IMR-90 (cell line): ENCODE measurements at regions not wholly inside any gene's neighbourhood (a gene's known extent, or its start where the extent isn't known, plus 50 kb on each side); places are given as distances from the start of the nearest gene placed in this dataset.

Experiments used
- ATAC-seq: fragments of 200-7000 bp; cut with Tn5 transposase; 2 replicates; pipeline ENCODE4 v1.9.1; 2020; ENCODE audit warnings: low read depth, mild to moderate bottlenecking, moderate library complexity
- BruUV-seq: library from RNA; stranded (reverse); fragments of 400-500 nt; replicated peaks from 2 replicates; lab custom pipeline; 2021; lab: Mats Ljungman, UMichigan
- CTCF ChIA-PET: fragments of 300-600 bp; formaldehyde crosslinking; extraction: SDS; loops from one replicate; lab custom pipeline; 2021; ENCODE audit warnings: antibody characterized with exemption; lab: Yijun Ruan, JAX
- POLR2A ChIA-PET: fragments of 300-600 bp; sonication (Branson Sonifier 250); formaldehyde crosslinking; loops from one replicate; lab custom pipeline; 2022; ENCODE audit warnings: antibody characterized with exemption; ENCODE audit not compliant: unreplicated experiment; lab: Charles Lee
- DNase-seq: peaks from one replicate; pipeline ENCODE4 v3.0.0; 2013
- H2AFZ ChIP-seq: replicated peaks from 2 replicates; pipeline ENCODE3; 2013; ENCODE audit warnings: low read length, mild to moderate bottlenecking; ENCODE audit not compliant: poor library complexity
- H2AK5ac ChIP-seq: 2 replicates; pipeline ENCODE4 v1.6.1; 2013; ENCODE audit warnings: low read depth, low read length, inconsistent platforms
- H2AK9ac ChIP-seq: replicated peaks from 2 replicates; pipeline ENCODE3; 2013; ENCODE audit warnings: mild to moderate bottlenecking, low read depth, low read length, moderate library complexity; ENCODE audit not compliant: poor library complexity
- H2BK120ac ChIP-seq: 2 replicates; pipeline ENCODE4 v1.6.1; 2013; ENCODE audit warnings: low read depth, low read length, inconsistent platforms
- H2BK15ac ChIP-seq: 3 replicates; pipeline ENCODE4 v1.6.1; 2013; ENCODE audit warnings: low read depth, low read length, inconsistent platforms
- H2BK20ac ChIP-seq: 2 replicates; pipeline ENCODE4 v1.6.1; 2013; ENCODE audit warnings: low read depth, mild to moderate bottlenecking, inconsistent platforms, low read length, moderate library complexity
- H2BK5ac ChIP-seq: 2 replicates; pipeline ENCODE4 v1.6.1; 2013; ENCODE audit warnings: mild to moderate bottlenecking, low read depth, low read length, inconsistent platforms; ENCODE audit not compliant: poor library complexity, severe bottlenecking
- H3K14ac ChIP-seq: replicated peaks from 2 replicates; pipeline ENCODE4 v1.6.1; 2013; ENCODE audit warnings: low read depth, low read length, inconsistent platforms
- H3K18ac ChIP-seq: 2 replicates; pipeline ENCODE4 v1.6.1; 2013; ENCODE audit warnings: low read depth, low read length, control low read depth
- H3K23ac ChIP-seq: 2 replicates; pipeline ENCODE4 v1.6.1; 2013; ENCODE audit warnings: low read depth, low read length, inconsistent platforms
- H3K27ac ChIP-seq: 2 replicates; pipeline ENCODE4 v1.5.1; 2013; ENCODE audit warnings: mild to moderate bottlenecking, control low read depth, low read length; ENCODE audit not compliant: insufficient read depth
- H3K27me3 ChIP-seq: 2 replicates; pipeline ENCODE4 v1.6.1; 2013; ENCODE audit warnings: low read length; ENCODE audit not compliant: control insufficient read depth, insufficient read depth
- H3K36me3 ChIP-seq: 2 replicates; pipeline ENCODE4 v1.6.1; 2013; ENCODE audit warnings: low read length, mixed read lengths; ENCODE audit not compliant: control insufficient read depth, insufficient read depth
- H3K4ac ChIP-seq: 2 replicates; pipeline ENCODE4 v1.6.1; 2013; ENCODE audit warnings: low read depth, low read length, inconsistent platforms
- H3K4me1 ChIP-seq: 2 replicates; pipeline ENCODE4 v1.6.1; 2013; ENCODE audit warnings: low read length, mixed read lengths; ENCODE audit not compliant: control insufficient read depth, insufficient read depth
- H3K4me2 ChIP-seq: 2 replicates; pipeline ENCODE4 v1.6.1; 2013; ENCODE audit warnings: low read depth, mild to moderate bottlenecking, control low read depth, low read length, moderate library complexity
- H3K4me3 ChIP-seq: 2 replicates; pipeline ENCODE4 v1.5.1; 2013; ENCODE audit warnings: low read depth, mild to moderate bottlenecking, control low read depth, low read length, moderate library complexity; ENCODE audit not compliant: insufficient read depth
- H3K56ac ChIP-seq: 2 replicates; pipeline ENCODE4 v1.6.1; 2013; ENCODE audit warnings: low read length, inconsistent platforms; ENCODE audit not compliant: insufficient read depth; ENCODE audit errors: extremely low read depth
- H3K79me1 ChIP-seq, 2 experiments: 2 replicates each; pipeline ENCODE4 v1.6.1; 2013; ENCODE audit warnings: low read length in 2 of 2, inconsistent platforms in 1 of 2, low read depth in 1 of 2
- H3K9ac ChIP-seq: 2 replicates; pipeline ENCODE4 v1.6.1; 2013; ENCODE audit warnings: low read depth, low read length, control low read depth
- H3K9me1 ChIP-seq: 2 replicates; pipeline ENCODE4 v1.6.1; 2013; ENCODE audit warnings: low read length, inconsistent platforms; ENCODE audit not compliant: insufficient read depth
- H3K9me3 ChIP-seq: 2 replicates; pipeline ENCODE4 v1.6.1; 2013; ENCODE audit warnings: low read length; ENCODE audit not compliant: control insufficient read depth, insufficient read depth
- H4K20me1 ChIP-seq: 2 replicates; pipeline ENCODE4 v1.6.1; 2013; ENCODE audit warnings: low read length, inconsistent platforms; ENCODE audit not compliant: insufficient read depth
- H4K5ac ChIP-seq: 2 replicates; pipeline ENCODE4 v1.6.1; 2013; ENCODE audit warnings: mild to moderate bottlenecking, low read depth, low read length, control low read depth
- H4K8ac ChIP-seq, 2 experiments: 2 replicates each; pipeline ENCODE4 v1.6.1; 2013; ENCODE audit warnings: low read depth in 2 of 2, low read length in 2 of 2, control low read depth in 1 of 2, inconsistent platforms in 1 of 2
- H4K91ac ChIP-seq: 2 replicates; pipeline ENCODE4 v1.6.1; 2013; ENCODE audit warnings: low read depth, low read length, inconsistent platforms; ENCODE audit not compliant: insufficient read depth
- CEBPB ChIP-seq: IDR thresholded peaks from 2 replicates; pipeline ENCODE4 v1.6.1; 2012; ENCODE audit warnings: low read depth, low read length, improper control_type of control experiment
- MXI1 ChIP-seq: IDR thresholded peaks from 2 replicates; pipeline ENCODE4 v1.6.1; 2012; ENCODE audit warnings: low read depth, mild to moderate bottlenecking, low read length, moderate library complexity, borderline replicate concordance
- WGBS, 2 experiments: methylation state at CpG; one replicate each; pipeline versions ENCODE4 v1.1.5 to v1.1.7; 2013; ENCODE audit warnings: missing lambda C conversion rate in 2 of 2; ENCODE audit not compliant: insufficient read length in 1 of 2; ENCODE audit errors: extremely low coverage in 2 of 2; 5-methylcytosine and 5-hydroxymethylcytosine counted together
- dilution Hi-C: fragments of 300-500 bp; cut with HindIII; formaldehyde crosslinking; loops from one replicate; pipeline ENCODE4 v1.14.3; 2018; ENCODE audit warnings: low sequenced_read_pairs; ENCODE audit not compliant: unreplicated experiment
- in situ Hi-C: fragments of 300-500 bp; cut with MboI; formaldehyde crosslinking; loops from 3 replicates; pipeline ENCODE4 v1.14.3; 2019; ENCODE audit warnings: low sequenced_read_pairs, inconsistent platforms, mixed read lengths
- intact Hi-C: fragments of 100-400 bp; cut with micrococcal nuclease; formaldehyde crosslinking; loops from 2 replicates; pipeline ENCODE4 v1.10.0; 2022
- TF ChIP-seq, protein P1 (sequence below): conservative IDR thresholded peaks from 2 replicates; pipeline ENCODE4 v1.5.1; 2012; ENCODE audit warnings: mild to moderate bottlenecking, low read depth, low read length, improper control_type of control experiment

DNA sequence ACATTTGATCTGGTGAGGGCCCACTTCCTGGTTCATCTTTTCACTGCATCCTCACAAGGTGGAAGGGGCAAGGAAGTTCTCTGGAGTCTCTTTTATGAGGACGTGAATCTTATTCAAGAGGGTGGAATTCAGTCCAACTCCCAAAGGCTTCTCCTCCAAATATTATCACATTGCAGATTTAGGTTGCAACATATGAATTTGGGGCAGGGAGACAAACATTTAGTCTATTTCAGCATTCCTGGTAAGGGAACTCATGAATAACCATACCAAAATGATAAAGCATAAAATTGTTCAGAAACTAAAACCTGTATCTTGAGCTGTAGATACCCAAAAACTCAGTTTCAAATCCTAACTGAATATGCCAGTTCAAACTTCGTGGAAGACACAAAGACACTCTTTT is 246.8 kb downstream of the QDPR start:
- Histone ChIP-seq H3K18ac (no peak overlapping the region), H3K4me1 (no peaks in the 10 kb centered on the region), H3K27ac (no peak overlapping the region), H4K8ac (no peak overlapping the region), H4K91ac (no peak overlapping the region), H2BK5ac (no peak overlapping the region), H4K5ac (no peak overlapping the region), H4K20me1 (no peaks in the 10 kb centered on the region), H2BK15ac (no peak overlapping the region), H3K9me1 (no peaks in the 10 kb centered on the region), H2AFZ (no peak overlapping the region), H3K23ac (no peak overlapping the region), H3K79me1 (no peaks in the 10 kb centered on the region), H3K36me3 (no peaks in the 10 kb centered on the region), H2BK120ac (no peak overlapping the region), H2AK5ac (no peak overlapping the region), H3K4ac (no peak overlapping the region), H3K27me3 (peaks cover 2% of the 10 kb centered on the region), H3K9ac (no peak overlapping the region), H3K14ac (no peak overlapping the region), H3K9me3 (no peaks in the 10 kb centered on the region), H2AK9ac (no peak overlapping the region), H2BK20ac (no peak overlapping the region), H3K4me3 (no peak overlapping the region), H3K4me2 (no peak overlapping the region), H3K56ac (no peak overlapping the region)
- dilution Hi-C loops: no loop called here
- BruUV-seq: no TSS peak
- no peak for DNase-seq
- ChIA-PET POLR2A (no interaction called here), CTCF (no interaction called here)
- in situ Hi-C loops: no loop called here
- intact Hi-C loops: no loop called here
- WGBS, 2 experiments: no CpG with 5 or more reads among the region's 2 CpGs
- ATAC-seq: no peak; the same call in 1 of the 2 replicates
- TF ChIP-seq CEBPB (no peak), MXI1 (no peak)
- TF ChIP-seq, protein P1, sequence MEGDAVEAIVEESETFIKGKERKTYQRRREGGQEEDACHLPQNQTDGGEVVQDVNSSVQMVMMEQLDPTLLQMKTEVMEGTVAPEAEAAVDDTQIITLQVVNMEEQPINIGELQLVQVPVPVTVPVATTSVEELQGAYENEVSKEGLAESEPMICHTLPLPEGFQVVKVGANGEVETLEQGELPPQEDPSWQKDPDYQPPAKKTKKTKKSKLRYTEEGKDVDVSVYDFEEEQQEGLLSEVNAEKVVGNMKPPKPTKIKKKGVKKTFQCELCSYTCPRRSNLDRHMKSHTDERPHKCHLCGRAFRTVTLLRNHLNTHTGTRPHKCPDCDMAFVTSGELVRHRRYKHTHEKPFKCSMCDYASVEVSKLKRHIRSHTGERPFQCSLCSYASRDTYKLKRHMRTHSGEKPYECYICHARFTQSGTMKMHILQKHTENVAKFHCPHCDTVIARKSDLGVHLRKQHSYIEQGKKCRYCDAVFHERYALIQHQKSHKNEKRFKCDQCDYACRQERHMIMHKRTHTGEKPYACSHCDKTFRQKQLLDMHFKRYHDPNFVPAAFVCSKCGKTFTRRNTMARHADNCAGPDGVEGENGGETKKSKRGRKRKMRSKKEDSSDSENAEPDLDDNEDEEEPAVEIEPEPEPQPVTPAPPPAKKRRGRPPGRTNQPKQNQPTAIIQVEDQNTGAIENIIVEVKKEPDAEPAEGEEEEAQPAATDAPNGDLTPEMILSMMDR: no peak
